Spleen (tissue), 11 donors: ENCODE measurements at regions not wholly inside any gene's neighbourhood (a gene's known extent, or its start where the extent isn't known, plus 50 kb on each side); places are given as distances from the start of the nearest gene placed in this dataset.

Experiments
- DNase-seq: peaks from one replicate; pipeline ENCODE4 v3.0.0-alpha.2; 2020
- H3K27ac ChIP-seq, 8 donors: fragments of 200-600 bp; sonication (generic) in 7 of 8; 1 replicate in 4 of 8; 2 replicates in 4 of 8; pipeline versions ENCODE4 v1.5.0 to v1.8.0; 2016 to 2021; ENCODE audit warnings: inconsistent platforms in 4 of 8, mild to moderate bottlenecking in 4 of 8, moderate library complexity in 1 of 8
- H3K27me3 ChIP-seq, 7 donors: fragments of 200-600 bp; sonication (generic) in 6 of 7; replicated peaks in 1 of 7; 1 replicate in 4 of 7; 2 replicates in 3 of 7; pipeline versions ENCODE4 v1.5.0 to v1.8.0; 2016 to 2021; ENCODE audit warnings: inconsistent platforms in 3 of 7, mild to moderate bottlenecking in 1 of 7
- H3K36me3 ChIP-seq, 6 donors: fragments of 200-600 bp; sonication (generic) in 5 of 6; 1 replicate in 4 of 6; 2 replicates in 2 of 6; pipeline versions ENCODE4 v1.5.0 to v1.8.0; 2016 to 2021; ENCODE audit warnings: inconsistent platforms in 2 of 6
- H3K4me1 ChIP-seq, 6 donors: fragments of 200-600 bp; sonication (generic) in 5 of 6; 1 replicate in 3 of 6; 2 replicates in 3 of 6; pipeline versions ENCODE4 v1.5.0 to v1.8.0; 2016 to 2021; ENCODE audit warnings: inconsistent platforms in 3 of 6
- H3K4me3 ChIP-seq, 8 donors: fragments of 200-600 bp; sonication (generic) in 7 of 8; 1 replicate in 4 of 8; 2 replicates in 4 of 8; pipeline versions ENCODE4 v1.5.0 to v1.8.0; 2016 to 2021; ENCODE audit warnings: inconsistent platforms in 4 of 8, mild to moderate bottlenecking in 4 of 8, moderate library complexity in 2 of 8
- H3K9me3 ChIP-seq, 8 donors: fragments of 200-600 bp; sonication (generic) in 7 of 8; 1 replicate in 4 of 8; 2 replicates in 4 of 8; pipeline versions ENCODE4 v1.5.0 to v1.8.0; 2016 to 2021; ENCODE audit warnings: inconsistent platforms in 4 of 8
- CTCF ChIP-seq, 11 experiments: fragments of 200-600 bp in 7 of 11; fragments of 450-650 bp in 4 of 11; sonication (generic) in 4 of 11; IDR thresholded peaks in 8 of 11; conservative IDR thresholded peaks in 3 of 11; 1 replicate in 7 of 11; 2 replicates in 4 of 11; pipeline versions ENCODE4 v1.4.0 to v1.8.0; 2016 to 2021; ENCODE audit warnings: antibody characterized with exemption in 11 of 11, inconsistent platforms in 4 of 11, mild to moderate bottlenecking in 1 of 11
- POLR2A ChIP-seq, 3 donors: fragments of 450-650 bp; IDR thresholded peaks; one replicate each; pipeline ENCODE4 v1.5.1; 2017; ENCODE audit warnings: antibody characterized with exemption in 3 of 3, mild to moderate bottlenecking in 1 of 3
- POLR2AphosphoS5 ChIP-seq, 3 donors: sonication (generic); formaldehyde crosslinking; IDR thresholded peaks; one replicate each; pipeline ENCODE4 v1.5.1; 2017; ENCODE audit warnings: antibody characterized with exemption in 3 of 3
- WGBS, 5 donors: extraction: QIAGEN DNeasy Blood & Tissue Kit in 3 of 5; methylation state at CpG; one replicate each; pipeline versions ENCODE4 v1.1.5 to v1.1.7; 2013 to 2018; 5-methylcytosine and 5-hydroxymethylcytosine counted together
- intact Hi-C: fragments of 100-400 bp; cut with DNase I; formaldehyde crosslinking; loops from one replicate; pipeline ENCODE4 v1.15.0; 2023; ENCODE audit warnings: low total_unique reads
- donor health status: healthy with polysubstance abuse.
- donor health status: DM: no; HTN: no; CAD: no; lungs with moderate emphysema.
- donor health status: DM: no; HTN: no; CAD: no.
- donor health status: Bipolar disorder and iron deficiency.
- donor health status: healthy.
- donor health status: DM: no; HTN: no; CAD: no.
- donor health status: DM: yes; HTN: yes; CAD: no.

GRCh38 chr11:80868831-80869230 is 1428.0 kb upstream of the TENM4 start:
- Histone ChIP-seq H3K9me3 (peaks cover 0 to 5% (median 0%) of the 10 kb centered on the region in 8 donors), H3K27ac (no peak overlapping the region), H3K27me3 (no peaks in the 10 kb centered on the region), H3K4me1 (no peaks in the 10 kb centered on the region), H3K4me3 (no peak overlapping the region), H3K36me3 (no peaks in the 10 kb centered on the region)
- intact Hi-C loops, result no loop called here
- whole genome bisulfite sequencing, 5 donors, result 71 to 97% (median 77%) methylated on average over 1 of the region's 1 CpG
- TF ChIP-seq CTCF (IDR thresholded peaks at IDR 0.05 in 8 of 11, conservative IDR thresholded peaks at IDR 0.05 in 3 of 11) (no peak), POLR2AphosphoS5 (IDR thresholded peaks at IDR 0.05) (no peak), POLR2A (IDR thresholded peaks at IDR 0.05) (no peak)
- DNase-seq, result no peak

DNA sequence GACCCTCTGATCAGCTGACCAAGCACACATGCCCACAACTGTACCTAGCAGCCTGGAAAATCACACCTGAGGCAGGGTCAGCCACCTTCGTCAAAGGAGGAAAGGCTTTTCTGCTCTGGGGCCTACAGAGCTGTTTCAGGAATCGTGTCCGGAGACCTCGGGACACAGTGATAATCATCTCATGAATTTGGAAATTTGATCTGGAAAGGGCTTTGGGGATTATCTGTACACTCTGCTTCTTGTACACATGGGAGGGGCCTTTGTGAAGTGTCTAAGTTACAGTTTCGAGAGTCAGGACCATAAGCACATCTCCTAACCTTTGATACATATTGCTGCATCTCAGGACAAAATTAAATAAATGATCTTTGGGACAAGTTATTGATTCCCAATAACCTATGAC is 1421.2 kb upstream of the TENM4 start:
- Histone ChIP-seq H3K4me3 (no peak overlapping the region), H3K9me3 (peaks cover 0 to 5% (median 0%) of the 10 kb centered on the region in 8 donors), H3K36me3 (no peaks in the 10 kb centered on the region), H3K27me3 (no peaks in the 10 kb centered on the region), H3K27ac (no peak overlapping the region), H3K4me1 (no peaks in the 10 kb centered on the region)
- no peak for DNase-seq
- no peak for TF ChIP-seq POLR2A (IDR thresholded peaks at IDR 0.05)
- no peak for TF ChIP-seq CTCF (IDR thresholded peaks at IDR 0.05 in 8 of 11, conservative IDR thresholded peaks at IDR 0.05 in 3 of 11)
- TF ChIP-seq POLR2AphosphoS5 (IDR thresholded peaks at IDR 0.05), result no peak
- intact Hi-C loops, result no loop called here
- WGBS, 5 donors, result 82 to 92% (median 87%) methylated on average over 5 of the region's 5 CpGs

GRCh38 chr11:80861193-80861592 is 1420.4 kb upstream of the TENM4 start:
- no peaks in the 10 kb centered on the region for H3K27me3 ChIP-seq
- H3K27ac ChIP-seq, result no peak overlapping the region
- no peak for TF ChIP-seq POLR2A (IDR thresholded peaks at IDR 0.05)
- TF ChIP-seq CTCF (IDR thresholded peaks at IDR 0.05 in 8 of 11, conservative IDR thresholded peaks at IDR 0.05 in 3 of 11), result no peak
- no peak for TF ChIP-seq POLR2AphosphoS5 (IDR thresholded peaks at IDR 0.05)
- DNase-seq, result no peak
- no peaks in the 10 kb centered on the region for H3K36me3 ChIP-seq
- peaks cover 0 to 5% (median 0%) of the 10 kb centered on the region in 8 donors for H3K9me3 ChIP-seq
- intact Hi-C loops, result no loop called here
- H3K4me1 ChIP-seq, result no peaks in the 10 kb centered on the region
- no peak overlapping the region for H3K4me3 ChIP-seq

GRCh38 chr11:80860632-80861031 is 1419.8 kb upstream of the TENM4 start:
- Histone ChIP-seq H3K36me3 (no peaks in the 10 kb centered on the region), H3K4me3 (no peak overlapping the region), H3K4me1 (no peaks in the 10 kb centered on the region), H3K9me3 (peaks cover 0 to 5% (median 0%) of the 10 kb centered on the region in 8 donors), H3K27me3 (no peaks in the 10 kb centered on the region), H3K27ac (no peak overlapping the region)
- TF ChIP-seq POLR2A (IDR thresholded peaks at IDR 0.05) (no peak), POLR2AphosphoS5 (IDR thresholded peaks at IDR 0.05) (no peak), CTCF (IDR thresholded peaks at IDR 0.05 in 8 of 11, conservative IDR thresholded peaks at IDR 0.05 in 3 of 11) (no peak)
- intact Hi-C loops, result no loop called here
- DNase-seq, result no peak
